ENCODE measurements at regions not wholly inside any gene's neighbourhood (a gene's known extent, or its start where the extent isn't known, plus 50 kb on each side); places are given as distances from the start of the nearest gene placed in this dataset.

GRCh38 chr3:103919327-103919726, 1447.4 kb upstream of the ALCAM start:
- Histone ChIP-seq H3K4me1 (ENCODE audit: insufficient read depth) (no peaks in the 10 kb centered on the region), H3K79me2 (no peaks in the 10 kb centered on the region), H3K9me3 (ENCODE audit: low read depth) (no peaks in the 10 kb centered on the region), H3K27me3 (no peaks in the 10 kb centered on the region), H3K4me3 (no peak overlapping the region), H3K4me2 (no peak overlapping the region), H3K36me3 (replicated peaks; ENCODE audit: insufficient read depth, low read depth) (no peaks in the 10 kb centered on the region), H4K20me1 (ENCODE audit: insufficient read depth, poor library complexity, severe bottlenecking) (no peaks in the 10 kb centered on the region), H3K27ac (no peak overlapping the region), H2AFZ (no peak overlapping the region), H3K9me2 (replicated peaks; ENCODE audit: insufficient read depth) (no peaks in the 10 kb centered on the region)
- DNase-seq (ENCODE audit: low spot score) = no peak
- 66% methylated on average over 3 of the region's 3 CpGs for WGBS (ENCODE audit: low lambda C conversion rate, missing lambda C conversion rate)
- no peak for TF ChIP-seq EZH2 (IDR thresholded peaks at IDR 0.05; ENCODE audit: borderline replicate concordance)
- TF ChIP-seq EZH2phosphoT487 (IDR thresholded peaks at IDR 0.05; ENCODE audit: low read depth, severe bottlenecking, unreplicated experiment) = no peak
- TF ChIP-seq CTCF (IDR thresholded peaks at IDR 0.05; ENCODE audit: poor library complexity) = no peak

GRCh38 chr3:103923907-103924306, 1442.8 kb upstream of the ALCAM start:
- TF ChIP-seq EZH2phosphoT487 (IDR thresholded peaks at IDR 0.05; ENCODE audit: low read depth, severe bottlenecking, unreplicated experiment) (no peak), CTCF (IDR thresholded peaks at IDR 0.05; ENCODE audit: poor library complexity) (no peak), EZH2 (IDR thresholded peaks at IDR 0.05; ENCODE audit: borderline replicate concordance) (no peak)
- Histone ChIP-seq H3K4me1 (ENCODE audit: insufficient read depth) (no peaks in the 10 kb centered on the region), H4K20me1 (ENCODE audit: insufficient read depth, poor library complexity, severe bottlenecking) (no peaks in the 10 kb centered on the region), H3K4me3 (no peak overlapping the region), H3K27ac (no peak overlapping the region), H3K9me2 (replicated peaks; ENCODE audit: insufficient read depth) (no peaks in the 10 kb centered on the region), H3K36me3 (replicated peaks; ENCODE audit: insufficient read depth, low read depth) (no peaks in the 10 kb centered on the region), H3K79me2 (no peaks in the 10 kb centered on the region), H3K27me3 (no peaks in the 10 kb centered on the region), H3K9me3 (ENCODE audit: low read depth) (no peaks in the 10 kb centered on the region), H3K4me2 (no peak overlapping the region), H2AFZ (no peak overlapping the region)
- no peak for DNase-seq (ENCODE audit: low spot score)

GRCh38 chr3:103924544-103924943, 1442.2 kb upstream of the ALCAM start:
- TF ChIP-seq EZH2 (IDR thresholded peaks at IDR 0.05; ENCODE audit: borderline replicate concordance) = no peak
- no peak for TF ChIP-seq CTCF (IDR thresholded peaks at IDR 0.05; ENCODE audit: poor library complexity)
- no peak for TF ChIP-seq EZH2phosphoT487 (IDR thresholded peaks at IDR 0.05; ENCODE audit: low read depth, severe bottlenecking, unreplicated experiment)
- Histone ChIP-seq H3K9me2 (replicated peaks; ENCODE audit: insufficient read depth) (no peaks in the 10 kb centered on the region), H3K4me3 (no peak overlapping the region), H3K27ac (no peak overlapping the region), H3K36me3 (replicated peaks; ENCODE audit: insufficient read depth, low read depth) (no peaks in the 10 kb centered on the region), H4K20me1 (ENCODE audit: insufficient read depth, poor library complexity, severe bottlenecking) (no peaks in the 10 kb centered on the region), H3K4me1 (ENCODE audit: insufficient read depth) (no peaks in the 10 kb centered on the region), H3K9me3 (ENCODE audit: low read depth) (no peaks in the 10 kb centered on the region), H2AFZ (no peak overlapping the region), H3K27me3 (no peaks in the 10 kb centered on the region), H3K4me2 (no peak overlapping the region), H3K79me2 (no peaks in the 10 kb centered on the region)
- WGBS (ENCODE audit: low lambda C conversion rate, missing lambda C conversion rate) = 67% methylated on average over 1 of the region's 1 CpG
- no peak for DNase-seq (ENCODE audit: low spot score)

GRCh38 chr3:103926936-103927335, 1439.8 kb upstream of the ALCAM start:
- Histone ChIP-seq H3K4me3 (no peak overlapping the region), H4K20me1 (ENCODE audit: insufficient read depth, poor library complexity, severe bottlenecking) (no peaks in the 10 kb centered on the region), H3K4me2 (no peak overlapping the region), H3K4me1 (ENCODE audit: insufficient read depth) (no peaks in the 10 kb centered on the region), H2AFZ (no peak overlapping the region), H3K9me3 (ENCODE audit: low read depth) (no peaks in the 10 kb centered on the region), H3K27ac (no peak overlapping the region), H3K79me2 (no peaks in the 10 kb centered on the region), H3K36me3 (replicated peaks; ENCODE audit: insufficient read depth, low read depth) (no peaks in the 10 kb centered on the region), H3K27me3 (no peaks in the 10 kb centered on the region), H3K9me2 (replicated peaks; ENCODE audit: insufficient read depth) (no peaks in the 10 kb centered on the region)
- TF ChIP-seq CTCF (IDR thresholded peaks at IDR 0.05; ENCODE audit: poor library complexity) (no peak), EZH2 (IDR thresholded peaks at IDR 0.05; ENCODE audit: borderline replicate concordance) (no peak), EZH2phosphoT487 (IDR thresholded peaks at IDR 0.05; ENCODE audit: low read depth, severe bottlenecking, unreplicated experiment) (no peak)
- no peak for DNase-seq (ENCODE audit: low spot score)
- 96% methylated on average over 12 of the region's 12 CpGs for WGBS (ENCODE audit: low lambda C conversion rate, missing lambda C conversion rate)
